DND-41 (cell line): ENCODE measurements at regions not wholly inside any gene's neighbourhood (a gene's known extent, or its start where the extent isn't known, plus 50 kb on each side); places are given as distances from the start of the nearest gene placed in this dataset.

Source experiments
- EZH2 ChIP-seq: IDR thresholded peaks from 3 replicates; pipeline ENCODE4 v1.6.1; 2012; ENCODE audit warnings: borderline replicate concordance, low read depth, mild to moderate bottlenecking, moderate library complexity, low read length, inconsistent platforms; ENCODE audit not compliant: severe bottlenecking
- TF ChIP-seq, protein P1 (sequence below): IDR thresholded peaks from 2 replicates; pipeline ENCODE4 v1.5.1; 2012; ENCODE audit warnings: borderline replicate concordance, low read length, moderate library complexity, mild to moderate bottlenecking; ENCODE audit not compliant: poor library complexity, severe bottlenecking; ENCODE audit errors: extremely low read depth

DNA sequence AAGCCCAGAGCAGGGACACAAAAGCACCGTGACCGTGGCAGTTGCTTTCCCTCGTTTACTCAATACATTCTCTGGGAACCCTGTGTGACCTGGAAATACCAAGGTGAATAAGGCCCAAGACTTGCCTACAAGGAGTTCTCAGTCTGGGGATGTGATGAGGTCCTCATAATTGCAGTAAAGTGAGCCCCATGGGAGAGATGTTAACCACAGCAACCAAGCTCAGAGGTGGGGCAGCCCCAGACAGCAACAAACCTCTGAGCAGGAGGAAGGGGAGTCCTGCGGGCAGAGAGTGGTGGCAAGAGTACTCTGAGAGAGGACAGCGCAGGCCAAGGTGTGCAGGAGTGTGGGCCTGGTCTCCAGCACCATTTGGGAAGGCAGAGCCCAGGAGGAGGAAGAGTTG is 91.6 kb downstream of the TTC32 start:
- TF ChIP-seq, protein P1, sequence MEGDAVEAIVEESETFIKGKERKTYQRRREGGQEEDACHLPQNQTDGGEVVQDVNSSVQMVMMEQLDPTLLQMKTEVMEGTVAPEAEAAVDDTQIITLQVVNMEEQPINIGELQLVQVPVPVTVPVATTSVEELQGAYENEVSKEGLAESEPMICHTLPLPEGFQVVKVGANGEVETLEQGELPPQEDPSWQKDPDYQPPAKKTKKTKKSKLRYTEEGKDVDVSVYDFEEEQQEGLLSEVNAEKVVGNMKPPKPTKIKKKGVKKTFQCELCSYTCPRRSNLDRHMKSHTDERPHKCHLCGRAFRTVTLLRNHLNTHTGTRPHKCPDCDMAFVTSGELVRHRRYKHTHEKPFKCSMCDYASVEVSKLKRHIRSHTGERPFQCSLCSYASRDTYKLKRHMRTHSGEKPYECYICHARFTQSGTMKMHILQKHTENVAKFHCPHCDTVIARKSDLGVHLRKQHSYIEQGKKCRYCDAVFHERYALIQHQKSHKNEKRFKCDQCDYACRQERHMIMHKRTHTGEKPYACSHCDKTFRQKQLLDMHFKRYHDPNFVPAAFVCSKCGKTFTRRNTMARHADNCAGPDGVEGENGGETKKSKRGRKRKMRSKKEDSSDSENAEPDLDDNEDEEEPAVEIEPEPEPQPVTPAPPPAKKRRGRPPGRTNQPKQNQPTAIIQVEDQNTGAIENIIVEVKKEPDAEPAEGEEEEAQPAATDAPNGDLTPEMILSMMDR: no peak
- TF ChIP-seq EZH2: no peak
